H1 (cell line): ENCODE measurements at regions not wholly inside any gene's neighbourhood (a gene's known extent, or its start where the extent isn't known, plus 50 kb on each side); places are given as distances from the start of the nearest gene placed in this dataset.

Experiments
- ASH2L ChIP-seq: fragments of 200-600, 300-600 bp; sonication (generic); IDR thresholded peaks from one replicate; pipeline ENCODE4 v1.7.1; 2017; ENCODE audit warnings: low read length
- BCL11A ChIP-seq, 2 experiments: IDR thresholded peaks; one replicate each; pipeline ENCODE4 v1.6.1; 2011; ENCODE audit warnings: low read depth in 2 of 2, low read length in 2 of 2, mild to moderate bottlenecking in 2 of 2
- BRCA1 ChIP-seq: IDR thresholded peaks from 2 replicates; pipeline ENCODE4 v1.6.1; 2012; ENCODE audit warnings: low read depth, low read length, improper control_type of control experiment
- CHD2 ChIP-seq: IDR thresholded peaks from 2 replicates; pipeline ENCODE4 v1.6.1; 2012; ENCODE audit warnings: low read length, improper control_type of control experiment
- CHD7 ChIP-seq: fragments of 300-600 bp; sonication (generic); IDR thresholded peaks from 2 replicates; pipeline ENCODE4 v1.7.1; 2012; ENCODE audit warnings: low read length, moderate library complexity, mild to moderate bottlenecking, inconsistent platforms; ENCODE audit not compliant: insufficient replicate concordance
- CREB1 ChIP-seq: IDR thresholded peaks from 2 replicates; pipeline ENCODE4 v1.6.1; 2012; ENCODE audit warnings: inconsistent platforms
- GABPA ChIP-seq: IDR thresholded peaks from 2 replicates; pipeline ENCODE4 v1.6.1; 2011; ENCODE audit warnings: mild to moderate bottlenecking, low read length, moderate library complexity, borderline replicate concordance; ENCODE audit not compliant: insufficient read depth
- JUN ChIP-seq: IDR thresholded peaks from 2 replicates; pipeline ENCODE4 v1.6.1; 2011; ENCODE audit warnings: low read depth, mild to moderate bottlenecking, improper control_type of control experiment, low read length
- POLR2A ChIP-seq, 2 experiments: IDR thresholded peaks; 1 replicate in 1 of 2; 2 replicates in 1 of 2; pipeline ENCODE4 v1.6.1; 2011; ENCODE audit warnings: low read depth in 2 of 2, low read length in 2 of 2, mild to moderate bottlenecking in 2 of 2; ENCODE audit errors: control extremely low read depth in 1 of 2
- RAD21 ChIP-seq, 2 experiments: IDR thresholded peaks in 1 of 2; conservative IDR thresholded peaks in 1 of 2; 2 replicates each; pipeline ENCODE4 v1.6.1; 2011; ENCODE audit warnings: low read depth in 2 of 2, low read length in 2 of 2, improper control_type of control experiment in 1 of 2, inconsistent platforms in 1 of 2, mild to moderate bottlenecking in 1 of 2, moderate library complexity in 1 of 2
- RXRA ChIP-seq: IDR thresholded peaks from 2 replicates; pipeline ENCODE4 v1.6.1; 2011; ENCODE audit warnings: low read depth, mild to moderate bottlenecking, low read length, moderate library complexity; ENCODE audit not compliant: insufficient read depth
- SIX5 ChIP-seq: IDR thresholded peaks from 2 replicates; pipeline ENCODE4 v1.6.1; 2011; ENCODE audit warnings: mild to moderate bottlenecking, low read depth, low read length

- TF ChIP-seq CHD7: no peak
- no peak for TF ChIP-seq BRCA1
- no peak for TF ChIP-seq JUN
- TF ChIP-seq BCL11A (IDR thresholded peaks at IDR 0.05; ENCODE audit: low read depth in 2 of 2, low read length in 2 of 2): no peak
- TF ChIP-seq POLR2A (IDR thresholded peaks at IDR 0.05; ENCODE audit: control extremely low read depth in 1 of 2, low read depth in 2 of 2, low read length in 2 of 2): no peak
- TF ChIP-seq RAD21 (IDR thresholded peaks at IDR 0.05 in 1 of 2, conservative IDR thresholded peaks at IDR 0.05 in 1 of 2; ENCODE audit: low read depth in 2 of 2, low read length in 2 of 2): no peak
- no peak for TF ChIP-seq SIX5
- no peak for TF ChIP-seq RXRA
- no peak for TF ChIP-seq ASH2L
- TF ChIP-seq CHD2: no peak
- no peak for TF ChIP-seq GABPA
- TF ChIP-seq CREB1: no peak
These were observed 165.2 kb downstream of the SUCLG1 start (continued) for GRCh38 chr2:84293791-84294380.
